ENCODE measurements at regions not wholly inside any gene's neighbourhood (a gene's known extent, or its start where the extent isn't known, plus 50 kb on each side); places are given as distances from the start of the nearest gene placed in this dataset.

GRCh38 chr17:17408236-17408794 lies 68.5 kb upstream of the MED9 start (continued):
- no peak for TF ChIP-seq REST (tag by site-specific recombination; IDR thresholded peaks at IDR 0.05)
- TF ChIP-seq ZFHX2 (tag by site-specific recombination; conservative IDR thresholded peaks at IDR 0.05) = no peak

- H3K27ac ChIP-seq (ENCODE audit: extremely low read depth, low read depth, low read length) = no peak overlapping the region
- H3K4me3 ChIP-seq (ENCODE audit: low read depth, low read length) = no peak overlapping the region
- CTCF ChIA-PET = interaction anchor here (1.1 kb wide), 1 partner anchor 55 kb away, joined by 6 read pairs; no protein-coding TSS in a partner anchor
These were observed 66.4 kb upstream of the MED9 start for GRCh38 chr17:17410357-17410756.

GRCh38 chr17:17411692-17412091 lies 65.1 kb upstream of the MED9 start:
- H3K9me3 ChIP-seq (ENCODE audit: control insufficient read depth, insufficient read depth, low read depth, low read length) = no peaks in the 10 kb centered on the region
- TF ChIP-seq ZNF146 (tag by site-specific recombination; IDR thresholded peaks at IDR 0.05) (peak; percentile 57; the same call in 1 of the 2 replicates), ZNF785 (tag by site-specific recombination; IDR thresholded peaks at IDR 0.05) (no peak)
- no peak overlapping the region for H3K27ac ChIP-seq (ENCODE audit: extremely low read depth, low read depth, low read length)
- ChIA-PET CTCF (interaction anchor here (0.6 kb wide), 2 partner anchors 304 to 356 kb away, joined by 3 read pairs; no protein-coding TSS in a partner anchor), POLR2A (interaction anchor here (2.0 kb wide), 1 partner anchor 85 kb away, joined by 5 read pairs; the partner anchor contains the start of gene RASD1)
- H3K4me3 ChIP-seq (ENCODE audit: low read depth, low read length) = no peak overlapping the region
- H3K36me3 ChIP-seq (ENCODE audit: control insufficient read depth in 2 of 2, insufficient read depth in 1 of 2, low read length in 2 of 2) = no peaks in the 10 kb centered on the region
- H3K4me1 ChIP-seq (ENCODE audit: control insufficient read depth, insufficient read depth, low read length) = no peaks in the 10 kb centered on the region

More at GRCh38 chr17:17410357-17410756, 66.4 kb upstream of the MED9 start:
- no peaks in the 10 kb centered on the region for H3K36me3 ChIP-seq (ENCODE audit: control insufficient read depth in 2 of 2, insufficient read depth in 1 of 2, low read length in 2 of 2)
- TF ChIP-seq ZSCAN4 (tag by site-specific recombination; IDR thresholded peaks at IDR 0.05) = peak; percentile 70; the same call in 1 of the 2 replicates
- no peak for TF ChIP-seq ZNF426 (tag by site-specific recombination; IDR thresholded peaks at IDR 0.05)
- TF ChIP-seq ZNF660 (tag by site-specific recombination; IDR thresholded peaks at IDR 0.05) = no peak
- no peak for TF ChIP-seq ZNF292 (tag by site-specific recombination; IDR thresholded peaks at IDR 0.05; ENCODE audit: borderline replicate concordance, low read depth)
- no peaks in the 10 kb centered on the region for H3K4me1 ChIP-seq (ENCODE audit: control insufficient read depth, insufficient read depth, low read length)
- H3K9me3 ChIP-seq (ENCODE audit: control insufficient read depth, insufficient read depth, low read depth, low read length) = no peaks in the 10 kb centered on the region
- POLR2A ChIA-PET = interaction anchor here (2.0 kb wide), 1 partner anchor 86 kb away, joined by 5 read pairs; the partner anchor contains the start of gene RASD1

- Histone ChIP-seq H3K4me3 (ENCODE audit: low read depth, low read length) (no peak overlapping the region), H3K4me1 (ENCODE audit: control insufficient read depth, insufficient read depth, low read length) (no peaks in the 10 kb centered on the region), H3K9me3 (ENCODE audit: control insufficient read depth, insufficient read depth, low read depth, low read length) (no peaks in the 10 kb centered on the region), H3K36me3 (ENCODE audit: control insufficient read depth in 2 of 2, insufficient read depth in 1 of 2, low read length in 2 of 2) (no peaks in the 10 kb centered on the region), H3K27ac (ENCODE audit: extremely low read depth, low read depth, low read length) (no peak overlapping the region)
- POLR2A ChIA-PET = no interaction called here
- CTCF ChIA-PET = interaction anchor here (1.3 kb wide), 1 partner anchor 25 kb away, joined by 3 read pairs; no protein-coding TSS in a partner anchor
- TF ChIP-seq ZNF426 (tag by site-specific recombination; IDR thresholded peaks at IDR 0.05) (no peak), ZNF830 (tag by site-specific recombination; IDR thresholded peaks at IDR 0.05; ENCODE audit: low read depth) (no peak), ZNF350 (tag by site-specific recombination; IDR thresholded peaks at IDR 0.05) (no peak), ZNF10 (tag by site-specific recombination; IDR thresholded peaks at IDR 0.05) (no peak), BCL11B (tag by site-specific recombination; IDR thresholded peaks at IDR 0.05; ENCODE audit: low read depth) (no peak), ZFP3 (tag by site-specific recombination; IDR thresholded peaks at IDR 0.05; ENCODE audit: low read depth) (no peak), EGR2 (tag by site-specific recombination; IDR thresholded peaks at IDR 0.05; ENCODE audit: low read depth) (no peak), ZNF692 (tag by site-specific recombination; IDR thresholded peaks at IDR 0.05) (no peak), ZNF221 (tag by site-specific recombination; IDR thresholded peaks at IDR 0.05; ENCODE audit: borderline replicate concordance) (no peak), GFI1B (tag by site-specific recombination; IDR thresholded peaks at IDR 0.05) (no peak), ZNF132 (tag by site-specific recombination; IDR thresholded peaks at IDR 0.05; ENCODE audit: borderline replicate concordance) (no peak), ZBTB20 (tag by site-specific recombination; IDR thresholded peaks at IDR 0.05) (no peak), ZNF133 (tag by site-specific recombination; IDR thresholded peaks at IDR 0.05) (no peak), PRDM4 (tag by site-specific recombination; IDR thresholded peaks at IDR 0.05) (no peak)
These were observed 64.5 kb upstream of the MED9 start for GRCh38 chr17:17412326-17412725.
